Right atrium auricular region (tissue), 2 donors: ENCODE measurements at regions not wholly inside any gene's neighbourhood (a gene's known extent, or its start where the extent isn't known, plus 50 kb on each side); places are given as distances from the start of the nearest gene placed in this dataset.

Experiments used
- DNase-seq: peaks from one replicate; pipeline ENCODE4 v3.0.0-alpha.2; 2019; ENCODE audit warnings: low spot score
- H3K27ac ChIP-seq, 2 donors: fragments of 200-600 bp; sonication (generic); 1 replicate in 1 of 2; 2 replicates in 1 of 2; pipeline ENCODE4 v1.5.1; 2016 to 2019
- H3K27me3 ChIP-seq, 2 donors: fragments of 200-600 bp; sonication (generic); one replicate each; pipeline versions ENCODE4 v1.5.1 to v1.6.0; 2017 to 2019
- H3K36me3 ChIP-seq: fragments of 200-600 bp; sonication (generic); one replicate; pipeline ENCODE4 v1.5.1; 2016
- H3K4me1 ChIP-seq, 2 donors: fragments of 200-600 bp; sonication (generic); one replicate each; pipeline versions ENCODE4 v1.5.1 to v1.6.0; 2017 to 2019
- H3K4me3 ChIP-seq, 2 donors: fragments of 200-600 bp; sonication (generic); 1 replicate in 1 of 2; 2 replicates in 1 of 2; pipeline ENCODE4 v1.5.1; 2017 to 2019; ENCODE audit warnings: mild to moderate bottlenecking in 1 of 2, moderate library complexity in 1 of 2
- H3K9me3 ChIP-seq, 2 donors: fragments of 200-600 bp; sonication (generic); one replicate each; pipeline ENCODE4 v1.5.1; 2019
- CTCF ChIP-seq, 2 donors: fragments of 200-600 bp; sonication (generic); IDR thresholded peaks; one replicate each; pipeline ENCODE4 v1.5.1; 2019; ENCODE audit warnings: antibody characterized with exemption in 2 of 2

GRCh38 chr6:137405806-137406205, 88.4 kb downstream of the OLIG3 start:
- DNase-seq = no peak
- Histone ChIP-seq H3K27me3 (no peaks in the 10 kb centered on the region), H3K9me3 (no peaks in the 10 kb centered on the region), H3K4me3 (no peak overlapping the region), H3K36me3 (no peaks in the 10 kb centered on the region), H3K4me1 (no peaks in the 10 kb centered on the region), H3K27ac (no peak overlapping the region)
- no peak for TF ChIP-seq CTCF (IDR thresholded peaks at IDR 0.05)

- no peaks in the 10 kb centered on the region for H3K27me3 ChIP-seq
- H3K4me3 ChIP-seq = no peak overlapping the region
- DNase-seq = no peak
- TF ChIP-seq CTCF (IDR thresholded peaks at IDR 0.05) = no peak
- no peaks in the 10 kb centered on the region for H3K9me3 ChIP-seq
- no peaks in the 10 kb centered on the region for H3K36me3 ChIP-seq
- H3K27ac ChIP-seq = no peak overlapping the region
- H3K4me1 ChIP-seq = no peaks in the 10 kb centered on the region
Observed at GRCh38 chr6:137403855-137404254, 90.3 kb downstream of the OLIG3 start.

- H3K27me3 ChIP-seq = no peaks in the 10 kb centered on the region
- no peaks in the 10 kb centered on the region for H3K4me1 ChIP-seq
- H3K36me3 ChIP-seq = no peaks in the 10 kb centered on the region
- H3K27ac ChIP-seq = no peak overlapping the region
- no peak for TF ChIP-seq CTCF (IDR thresholded peaks at IDR 0.05)
- H3K9me3 ChIP-seq = no peaks in the 10 kb centered on the region
- no peak overlapping the region for H3K4me3 ChIP-seq
- no peak for DNase-seq
Observed at GRCh38 chr6:137403443-137403842, 90.8 kb downstream of the OLIG3 start.

- no peak for DNase-seq
- no peak overlapping the region for H3K4me3 ChIP-seq
- H3K4me1 ChIP-seq = no peaks in the 10 kb centered on the region
- H3K9me3 ChIP-seq = no peaks in the 10 kb centered on the region
- no peaks in the 10 kb centered on the region for H3K27me3 ChIP-seq
- H3K27ac ChIP-seq = no peak overlapping the region
- no peak for TF ChIP-seq CTCF (IDR thresholded peaks at IDR 0.05)
- H3K36me3 ChIP-seq = no peaks in the 10 kb centered on the region
Observed at GRCh38 chr6:137402143-137402680, 92.0 kb downstream of the OLIG3 start.

GRCh38 chr6:137401088-137401487, 93.1 kb downstream of the OLIG3 start:
- no peaks in the 10 kb centered on the region for H3K36me3 ChIP-seq
- H3K4me1 ChIP-seq = no peaks in the 10 kb centered on the region
- no peaks in the 10 kb centered on the region for H3K27me3 ChIP-seq
- DNase-seq = no peak
- no peak overlapping the region for H3K4me3 ChIP-seq
- no peak overlapping the region for H3K27ac ChIP-seq
- no peaks in the 10 kb centered on the region for H3K9me3 ChIP-seq
- TF ChIP-seq CTCF (IDR thresholded peaks at IDR 0.05) = no peak

- Histone ChIP-seq H3K4me3 (no peak overlapping the region), H3K27ac (no peak overlapping the region), H3K27me3 (no peaks in the 10 kb centered on the region), H3K36me3 (no peaks in the 10 kb centered on the region), H3K9me3 (no peaks in the 10 kb centered on the region), H3K4me1 (no peaks in the 10 kb centered on the region)
- DNase-seq = no peak
- no peak for TF ChIP-seq CTCF (IDR thresholded peaks at IDR 0.05)
Observed at GRCh38 chr6:137399881-137400443, 94.2 kb downstream of the OLIG3 start.
